IMR-90 (cell line): ENCODE measurements at regions not wholly inside any gene's neighbourhood (a gene's known extent, or its start where the extent isn't known, plus 50 kb on each side); places are given as distances from the start of the nearest gene placed in this dataset.

ENCODE experiments used
- ATAC-seq: fragments of 200-7000 bp; cut with Tn5 transposase; 2 replicates; pipeline ENCODE4 v1.9.1; 2020; ENCODE audit warnings: low read depth, mild to moderate bottlenecking, moderate library complexity
- BruUV-seq: library from RNA; stranded (reverse); fragments of 400-500 nt; replicated peaks from 2 replicates; lab custom pipeline; 2021; lab: Mats Ljungman, UMichigan
- CTCF ChIA-PET: fragments of 300-600 bp; formaldehyde crosslinking; extraction: SDS; loops from one replicate; lab custom pipeline; 2021; ENCODE audit warnings: antibody characterized with exemption; lab: Yijun Ruan, JAX
- POLR2A ChIA-PET: fragments of 300-600 bp; sonication (Branson Sonifier 250); formaldehyde crosslinking; loops from one replicate; lab custom pipeline; 2022; ENCODE audit warnings: antibody characterized with exemption; ENCODE audit not compliant: unreplicated experiment; lab: Charles Lee
- DNase-seq: peaks from one replicate; pipeline ENCODE4 v3.0.0; 2013
- H2AFZ ChIP-seq: replicated peaks from 2 replicates; pipeline ENCODE3; 2013; ENCODE audit warnings: low read length, mild to moderate bottlenecking; ENCODE audit not compliant: poor library complexity
- H2AK5ac ChIP-seq: 2 replicates; pipeline ENCODE4 v1.6.1; 2013; ENCODE audit warnings: low read depth, low read length, inconsistent platforms
- H2AK9ac ChIP-seq: replicated peaks from 2 replicates; pipeline ENCODE3; 2013; ENCODE audit warnings: mild to moderate bottlenecking, low read depth, low read length, moderate library complexity; ENCODE audit not compliant: poor library complexity
- H2BK120ac ChIP-seq: 2 replicates; pipeline ENCODE4 v1.6.1; 2013; ENCODE audit warnings: low read depth, low read length, inconsistent platforms
- H2BK15ac ChIP-seq: 3 replicates; pipeline ENCODE4 v1.6.1; 2013; ENCODE audit warnings: low read depth, low read length, inconsistent platforms
- H2BK20ac ChIP-seq: 2 replicates; pipeline ENCODE4 v1.6.1; 2013; ENCODE audit warnings: low read depth, mild to moderate bottlenecking, inconsistent platforms, low read length, moderate library complexity
- H2BK5ac ChIP-seq: 2 replicates; pipeline ENCODE4 v1.6.1; 2013; ENCODE audit warnings: mild to moderate bottlenecking, low read depth, low read length, inconsistent platforms; ENCODE audit not compliant: poor library complexity, severe bottlenecking
- H3K14ac ChIP-seq: replicated peaks from 2 replicates; pipeline ENCODE4 v1.6.1; 2013; ENCODE audit warnings: low read depth, low read length, inconsistent platforms
- H3K18ac ChIP-seq: 2 replicates; pipeline ENCODE4 v1.6.1; 2013; ENCODE audit warnings: low read depth, low read length, control low read depth
- H3K23ac ChIP-seq: 2 replicates; pipeline ENCODE4 v1.6.1; 2013; ENCODE audit warnings: low read depth, low read length, inconsistent platforms
- H3K27ac ChIP-seq: 2 replicates; pipeline ENCODE4 v1.5.1; 2013; ENCODE audit warnings: mild to moderate bottlenecking, control low read depth, low read length; ENCODE audit not compliant: insufficient read depth
- H3K27me3 ChIP-seq: 2 replicates; pipeline ENCODE4 v1.6.1; 2013; ENCODE audit warnings: low read length; ENCODE audit not compliant: control insufficient read depth, insufficient read depth
- H3K36me3 ChIP-seq: 2 replicates; pipeline ENCODE4 v1.6.1; 2013; ENCODE audit warnings: low read length, mixed read lengths; ENCODE audit not compliant: control insufficient read depth, insufficient read depth
- H3K4ac ChIP-seq: 2 replicates; pipeline ENCODE4 v1.6.1; 2013; ENCODE audit warnings: low read depth, low read length, inconsistent platforms
- H3K4me1 ChIP-seq: 2 replicates; pipeline ENCODE4 v1.6.1; 2013; ENCODE audit warnings: low read length, mixed read lengths; ENCODE audit not compliant: control insufficient read depth, insufficient read depth
- H3K4me2 ChIP-seq: 2 replicates; pipeline ENCODE4 v1.6.1; 2013; ENCODE audit warnings: low read depth, mild to moderate bottlenecking, control low read depth, low read length, moderate library complexity
- H3K4me3 ChIP-seq: 2 replicates; pipeline ENCODE4 v1.5.1; 2013; ENCODE audit warnings: low read depth, mild to moderate bottlenecking, control low read depth, low read length, moderate library complexity; ENCODE audit not compliant: insufficient read depth
- H3K56ac ChIP-seq: 2 replicates; pipeline ENCODE4 v1.6.1; 2013; ENCODE audit warnings: low read length, inconsistent platforms; ENCODE audit not compliant: insufficient read depth; ENCODE audit errors: extremely low read depth
- H3K79me1 ChIP-seq, 2 experiments: 2 replicates each; pipeline ENCODE4 v1.6.1; 2013; ENCODE audit warnings: low read length in 2 of 2, inconsistent platforms in 1 of 2, low read depth in 1 of 2
- H3K9ac ChIP-seq: 2 replicates; pipeline ENCODE4 v1.6.1; 2013; ENCODE audit warnings: low read depth, low read length, control low read depth
- H3K9me1 ChIP-seq: 2 replicates; pipeline ENCODE4 v1.6.1; 2013; ENCODE audit warnings: low read length, inconsistent platforms; ENCODE audit not compliant: insufficient read depth
- H3K9me3 ChIP-seq: 2 replicates; pipeline ENCODE4 v1.6.1; 2013; ENCODE audit warnings: low read length; ENCODE audit not compliant: control insufficient read depth, insufficient read depth
- H4K20me1 ChIP-seq: 2 replicates; pipeline ENCODE4 v1.6.1; 2013; ENCODE audit warnings: low read length, inconsistent platforms; ENCODE audit not compliant: insufficient read depth
- H4K5ac ChIP-seq: 2 replicates; pipeline ENCODE4 v1.6.1; 2013; ENCODE audit warnings: mild to moderate bottlenecking, low read depth, low read length, control low read depth
- H4K8ac ChIP-seq, 2 experiments: 2 replicates each; pipeline ENCODE4 v1.6.1; 2013; ENCODE audit warnings: low read depth in 2 of 2, low read length in 2 of 2, control low read depth in 1 of 2, inconsistent platforms in 1 of 2
- H4K91ac ChIP-seq: 2 replicates; pipeline ENCODE4 v1.6.1; 2013; ENCODE audit warnings: low read depth, low read length, inconsistent platforms; ENCODE audit not compliant: insufficient read depth
- BHLHE40 ChIP-seq: fragments of 150-350 bp; IDR thresholded peaks from 2 replicates; pipeline ENCODE4 v1.6.1; 2016; ENCODE audit warnings: mild to moderate bottlenecking, low read depth, low read length
- CEBPB ChIP-seq: IDR thresholded peaks from 2 replicates; pipeline ENCODE4 v1.6.1; 2012; ENCODE audit warnings: low read depth, low read length, improper control_type of control experiment
- CHD1 ChIP-seq: IDR thresholded peaks from 2 replicates; pipeline ENCODE4 v1.6.1; 2012; ENCODE audit warnings: low read depth, low read length, improper control_type of control experiment
- CTCF ChIP-seq: conservative IDR thresholded peaks from 2 replicates; pipeline ENCODE4 v1.5.1; 2012; ENCODE audit warnings: mild to moderate bottlenecking, low read depth, low read length, improper control_type of control experiment
- ELK1 ChIP-seq: fragments of 150-350 bp; IDR thresholded peaks from 2 replicates; pipeline ENCODE4 v1.6.1; 2016; ENCODE audit warnings: low read depth, mild to moderate bottlenecking, low read length, moderate library complexity, borderline replicate concordance
- FOS ChIP-seq: fragments of 150-350 bp; IDR thresholded peaks from 2 replicates; pipeline ENCODE4 v1.6.1; 2016; ENCODE audit warnings: low read depth, low read length
- MAFK ChIP-seq: IDR thresholded peaks from 2 replicates; pipeline ENCODE4 v1.6.1; 2012; ENCODE audit warnings: low read depth, low read length, improper control_type of control experiment
- MAZ ChIP-seq: IDR thresholded peaks from 2 replicates; pipeline ENCODE4 v1.6.1; 2012; ENCODE audit warnings: low read depth, mild to moderate bottlenecking, low read length, improper control_type of control experiment, moderate library complexity, borderline replicate concordance
- MXI1 ChIP-seq: IDR thresholded peaks from 2 replicates; pipeline ENCODE4 v1.6.1; 2012; ENCODE audit warnings: low read depth, mild to moderate bottlenecking, low read length, moderate library complexity, borderline replicate concordance
- NFE2L2 ChIP-seq: fragments of 150-350 bp; IDR thresholded peaks from 2 replicates; pipeline ENCODE4 v1.6.1; 2016; ENCODE audit warnings: low read depth, mild to moderate bottlenecking, low read length
- POLR2A ChIP-seq: IDR thresholded peaks from 2 replicates; pipeline ENCODE4 v1.6.1; 2012; ENCODE audit warnings: mild to moderate bottlenecking, low read depth, low read length
- RFX5 ChIP-seq: IDR thresholded peaks from 2 replicates; pipeline ENCODE4 v1.8.0; 2012; ENCODE audit warnings: low read depth, mild to moderate bottlenecking, low read length, moderate library complexity
- SMC3 ChIP-seq: fragments of 150-350 bp; IDR thresholded peaks from 2 replicates; pipeline ENCODE4 v1.6.1; 2016; ENCODE audit warnings: low read depth, mild to moderate bottlenecking, antibody characterized with exemption, low read length, moderate library complexity
- USF2 ChIP-seq: fragments of 150-350 bp; IDR thresholded peaks from 2 replicates; pipeline ENCODE4 v1.6.1; 2017; ENCODE audit warnings: mild to moderate bottlenecking, antibody characterized with exemption, low read length, low read depth
- WGBS, 2 experiments: methylation state at CpG; one replicate each; pipeline versions ENCODE4 v1.1.5 to v1.1.7; 2013; ENCODE audit warnings: missing lambda C conversion rate in 2 of 2; ENCODE audit not compliant: insufficient read length in 1 of 2; ENCODE audit errors: extremely low coverage in 2 of 2; 5-methylcytosine and 5-hydroxymethylcytosine counted together
- dilution Hi-C: fragments of 300-500 bp; cut with HindIII; formaldehyde crosslinking; loops from one replicate; pipeline ENCODE4 v1.14.3; 2018; ENCODE audit warnings: low sequenced_read_pairs; ENCODE audit not compliant: unreplicated experiment
- in situ Hi-C: fragments of 300-500 bp; cut with MboI; formaldehyde crosslinking; loops from 3 replicates; pipeline ENCODE4 v1.14.3; 2019; ENCODE audit warnings: low sequenced_read_pairs, inconsistent platforms, mixed read lengths
- intact Hi-C: fragments of 100-400 bp; cut with micrococcal nuclease; formaldehyde crosslinking; loops from 2 replicates; pipeline ENCODE4 v1.10.0; 2022

GRCh38 chr3:178334239-178334638, 202.0 kb upstream of the KCNMB2 start:
- Histone ChIP-seq H4K20me1 (no peaks in the 10 kb centered on the region), H2AFZ (peak overlapping the region; percentile 38), H4K91ac (no peak overlapping the region), H2BK5ac (no peak overlapping the region), H3K9ac (no peak overlapping the region), H3K4ac (no peak overlapping the region), H3K23ac (no peak overlapping the region), H2AK5ac (peak overlapping the region; percentile 52; the same call in 1 of the 2 replicates), H3K27ac (no peak overlapping the region), H3K4me3 (no peak overlapping the region), H3K36me3 (no peaks in the 10 kb centered on the region), H3K9me3 (no peaks in the 10 kb centered on the region; the same call in 1 of the 2 replicates), H3K18ac (no peak overlapping the region), H3K79me1 (no peaks in the 10 kb centered on the region), H4K5ac (no peak overlapping the region), H3K4me2 (no peak overlapping the region), H2BK20ac (no peak overlapping the region), H3K9me1 (0 out of 2 replicates have a peak, but pooled peaks cover 5% of the 10 kb centered on the region), H2AK9ac (peak overlapping the region; percentile 39), H2BK120ac (no peak overlapping the region), H3K14ac (no peak overlapping the region), H3K56ac (no peak overlapping the region), H2BK15ac (no peak overlapping the region), H3K4me1 (no peaks in the 10 kb centered on the region; the same call in 1 of the 2 replicates), H4K8ac (no peak overlapping the region), H3K27me3 (no peaks in the 10 kb centered on the region)
- 100% methylated on average over 2 of the region's 3 CpGs; no CpG with 5 or more reads in 1 of the 2 experiments for WGBS, 2 experiments
- in situ Hi-C loops = loop anchor here (5.0 to 25.0 kb wide), 2 partner anchors 972 to 1272 kb away; no protein-coding TSS in a partner anchor
- no TSS peak for BruUV-seq
- ChIA-PET CTCF (no interaction called here), POLR2A (no interaction called here)
- intact Hi-C loops = no loop called here
- ATAC-seq = no peak
- TF ChIP-seq USF2 = no peak
- no peak for TF ChIP-seq CHD1
- no peak for TF ChIP-seq CTCF
- TF ChIP-seq ELK1 = no peak
- TF ChIP-seq MAFK = no peak
- no peak for TF ChIP-seq MAZ
- TF ChIP-seq FOS = no peak
- TF ChIP-seq RFX5 = no peak
- TF ChIP-seq CEBPB = no peak
- TF ChIP-seq BHLHE40 = no peak
- no peak for TF ChIP-seq MXI1
- no peak for TF ChIP-seq NFE2L2
- no peak for TF ChIP-seq SMC3
- no peak for TF ChIP-seq POLR2A
- dilution Hi-C loops = no loop called here
- DNase-seq = no peak
